ENCODE measurements at regions not wholly inside any gene's neighbourhood (a gene's known extent, or its start where the extent isn't known, plus 50 kb on each side); places are given as distances from the start of the nearest gene placed in this dataset.

- Histone ChIP-seq H3K79me2 (ENCODE audit: low read depth) (no peaks in the 10 kb centered on the region), H2AFZ (replicated peaks) (no peak overlapping the region), H3K27ac (no peak overlapping the region), H3F3A (ENCODE audit: low read depth) (no peaks in the 10 kb centered on the region), H3K36me3 (no peaks in the 10 kb centered on the region), H3K4me1 (peaks cover 14% of the 10 kb centered on the region), H3K27me3 (no peaks in the 10 kb centered on the region), H4K20me1 (ENCODE audit: low read depth) (no peaks in the 10 kb centered on the region), H3K9me3 (ENCODE audit: low read depth) (no peaks in the 10 kb centered on the region), H3K4me3 (no peak overlapping the region), H3K4me2 (no peak overlapping the region), H3K9ac (no peak overlapping the region)
- no peaks in the 10 kb centered on the region for H3K4me1 Mint-ChIP-seq
- DNase-seq (ENCODE audit: low spot score) = no peak
- H3K27me3 Mint-ChIP-seq (ENCODE audit: insufficient read depth, low read depth) = no peaks in the 10 kb centered on the region
- no peak overlapping the region for H3K4me3 Mint-ChIP-seq
- H3K27ac Mint-ChIP-seq = no peak overlapping the region
- TF ChIP-seq CTCF (IDR thresholded peaks at IDR 0.05) (no peak), EZH2 (IDR thresholded peaks at IDR 0.05) (no peak), EZH2phosphoT487 (IDR thresholded peaks at IDR 0.05) (no peak)
- no peaks in the 10 kb centered on the region for H3K9me3 Mint-ChIP-seq
- H3K36me3 Mint-ChIP-seq = no peaks in the 10 kb centered on the region
Observed at GRCh38 chr7:124497176-124497575, 268.4 kb downstream of the GPR37 start.

- peak overlapping the region; percentile 9 for H2AFZ ChIP-seq (replicated peaks)
- no peaks in the 10 kb centered on the region for H3K36me3 ChIP-seq
- no peak for DNase-seq (ENCODE audit: low spot score)
- no peak overlapping the region for H3K27ac ChIP-seq
- H3F3A ChIP-seq (ENCODE audit: low read depth) = no peaks in the 10 kb centered on the region
- no peaks in the 10 kb centered on the region for H3K27me3 ChIP-seq
- no peak overlapping the region for H3K9ac ChIP-seq
- no peaks in the 10 kb centered on the region for H3K36me3 Mint-ChIP-seq
- H3K27ac Mint-ChIP-seq = no peak overlapping the region
- no peak overlapping the region for H3K4me2 ChIP-seq
- H3K9me3 ChIP-seq (ENCODE audit: low read depth) = no peaks in the 10 kb centered on the region
- H3K27me3 Mint-ChIP-seq (ENCODE audit: insufficient read depth, low read depth) = no peaks in the 10 kb centered on the region
- H3K4me1 ChIP-seq = no peaks in the 10 kb centered on the region
- no peaks in the 10 kb centered on the region for H3K79me2 ChIP-seq (ENCODE audit: low read depth)
- TF ChIP-seq EZH2 (IDR thresholded peaks at IDR 0.05) (no peak), EZH2phosphoT487 (IDR thresholded peaks at IDR 0.05) (no peak), CTCF (IDR thresholded peaks at IDR 0.05) (no peak)
- H3K4me3 Mint-ChIP-seq = no peak overlapping the region
- peaks cover 4% of the 10 kb centered on the region for H3K4me1 Mint-ChIP-seq
- H3K9me3 Mint-ChIP-seq = no peaks in the 10 kb centered on the region
- no peak overlapping the region for H3K4me3 ChIP-seq
- H4K20me1 ChIP-seq (ENCODE audit: low read depth) = no peaks in the 10 kb centered on the region
Observed at GRCh38 chr7:124489925-124490324, 275.7 kb downstream of the GPR37 start.

- TF ChIP-seq EZH2 (IDR thresholded peaks at IDR 0.05) = no peak
- TF ChIP-seq EZH2phosphoT487 (IDR thresholded peaks at IDR 0.05) = no peak
- TF ChIP-seq CTCF (IDR thresholded peaks at IDR 0.05) = no peak
- Histone ChIP-seq H4K20me1 (ENCODE audit: low read depth) (no peaks in the 10 kb centered on the region), H3K36me3 (no peaks in the 10 kb centered on the region), H3K27me3 (no peaks in the 10 kb centered on the region), H3K9ac (no peak overlapping the region), H3K9me3 (ENCODE audit: low read depth) (no peaks in the 10 kb centered on the region), H3K4me2 (no peak overlapping the region), H2AFZ (replicated peaks) (peak overlapping the region; percentile 9), H3K27ac (no peak overlapping the region), H3F3A (ENCODE audit: low read depth) (no peaks in the 10 kb centered on the region), H3K79me2 (ENCODE audit: low read depth) (no peaks in the 10 kb centered on the region), H3K4me3 (no peak overlapping the region), H3K4me1 (no peaks in the 10 kb centered on the region)
- Mint-ChIP-seq H3K36me3 (no peaks in the 10 kb centered on the region), H3K27ac (no peak overlapping the region), H3K27me3 (ENCODE audit: insufficient read depth, low read depth) (no peaks in the 10 kb centered on the region), H3K9me3 (no peaks in the 10 kb centered on the region), H3K4me1 (peaks cover 4% of the 10 kb centered on the region), H3K4me3 (no peak overlapping the region)
- DNase-seq (ENCODE audit: low spot score) = no peak
Observed at GRCh38 chr7:124489082-124489819, 276.3 kb downstream of the GPR37 start.
